Left ventricle myocardium inferior (tissue), 1 donor: ENCODE measurements at regions not wholly inside any gene's neighbourhood (a gene's known extent, or its start where the extent isn't known, plus 50 kb on each side); places are given as distances from the start of the nearest gene placed in this dataset.

Source experiments
- DNase-seq: peaks from one replicate; pipeline ENCODE4 v3.0.0-alpha.2; 2020
- H3K27ac ChIP-seq: fragments of 200-600 bp; replicated peaks from 2 replicates; pipeline ENCODE4 v1.8.0; 2021
- H3K27me3 ChIP-seq: fragments of 200-600 bp; 2 replicates; pipeline ENCODE4 v1.8.0; 2021; ENCODE audit warnings: low read depth
- H3K36me3 ChIP-seq: fragments of 200-600 bp; 2 replicates; pipeline ENCODE4 v1.8.0; 2021
- H3K4me1 ChIP-seq: fragments of 200-600 bp; 2 replicates; pipeline ENCODE4 v1.8.0; 2021
- H3K4me3 ChIP-seq: fragments of 200-600 bp; 2 replicates; pipeline ENCODE4 v1.8.0; 2021; ENCODE audit warnings: mild to moderate bottlenecking, moderate library complexity
- H3K9me3 ChIP-seq: fragments of 200-600 bp; replicated peaks from 2 replicates; pipeline ENCODE4 v1.8.0; 2021
- intact Hi-C: fragments of 100-400 bp; cut with micrococcal nuclease; formaldehyde crosslinking; loops from one replicate; pipeline ENCODE4 v1.11.0; 2022
- TF ChIP-seq, protein P1 (sequence below): fragments of 200-600 bp; IDR thresholded peaks from 2 replicates; pipeline ENCODE4 v1.8.0; 2021; ENCODE audit warnings: antibody characterized with exemption, mild to moderate bottlenecking, borderline replicate concordance
- donor health status: DM: no; HTN: yes; CAD: no; lungs with severe emphysema.

DNA sequence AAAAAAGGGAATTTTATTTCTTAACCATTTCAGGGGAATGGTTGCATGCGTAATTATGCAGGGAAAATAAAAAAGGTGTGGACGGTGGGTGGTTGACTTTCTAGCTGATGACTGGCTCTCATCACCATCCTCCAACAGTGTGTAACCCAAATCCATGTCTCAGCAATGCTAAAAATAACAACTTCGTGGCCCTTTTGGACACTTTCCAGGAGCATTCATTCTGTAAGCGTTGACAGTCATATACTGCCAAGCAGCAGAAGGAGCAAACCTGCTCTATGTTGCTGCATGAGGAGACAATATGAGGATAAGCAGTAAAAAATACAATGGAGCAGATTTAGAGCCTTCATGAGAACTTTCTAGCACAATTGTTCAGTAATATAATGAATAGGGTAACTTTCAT is 189.1 kb downstream of the ANXA2 start:
- TF ChIP-seq, protein P1, sequence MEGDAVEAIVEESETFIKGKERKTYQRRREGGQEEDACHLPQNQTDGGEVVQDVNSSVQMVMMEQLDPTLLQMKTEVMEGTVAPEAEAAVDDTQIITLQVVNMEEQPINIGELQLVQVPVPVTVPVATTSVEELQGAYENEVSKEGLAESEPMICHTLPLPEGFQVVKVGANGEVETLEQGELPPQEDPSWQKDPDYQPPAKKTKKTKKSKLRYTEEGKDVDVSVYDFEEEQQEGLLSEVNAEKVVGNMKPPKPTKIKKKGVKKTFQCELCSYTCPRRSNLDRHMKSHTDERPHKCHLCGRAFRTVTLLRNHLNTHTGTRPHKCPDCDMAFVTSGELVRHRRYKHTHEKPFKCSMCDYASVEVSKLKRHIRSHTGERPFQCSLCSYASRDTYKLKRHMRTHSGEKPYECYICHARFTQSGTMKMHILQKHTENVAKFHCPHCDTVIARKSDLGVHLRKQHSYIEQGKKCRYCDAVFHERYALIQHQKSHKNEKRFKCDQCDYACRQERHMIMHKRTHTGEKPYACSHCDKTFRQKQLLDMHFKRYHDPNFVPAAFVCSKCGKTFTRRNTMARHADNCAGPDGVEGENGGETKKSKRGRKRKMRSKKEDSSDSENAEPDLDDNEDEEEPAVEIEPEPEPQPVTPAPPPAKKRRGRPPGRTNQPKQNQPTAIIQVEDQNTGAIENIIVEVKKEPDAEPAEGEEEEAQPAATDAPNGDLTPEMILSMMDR: no peak
- Histone ChIP-seq H3K27ac (no peak overlapping the region), H3K36me3 (no peaks in the 10 kb centered on the region), H3K4me1 (no peaks in the 10 kb centered on the region), H3K4me3 (no peak overlapping the region), H3K27me3 (peaks cover 9% of the 10 kb centered on the region), H3K9me3 (no peaks in the 10 kb centered on the region)
- intact Hi-C loops: no loop called here
- no peak for DNase-seq

- Histone ChIP-seq H3K4me3 (no peak overlapping the region), H3K27me3 (no peaks in the 10 kb centered on the region), H3K36me3 (no peaks in the 10 kb centered on the region), H3K27ac (no peak overlapping the region), H3K9me3 (no peaks in the 10 kb centered on the region), H3K4me1 (no peaks in the 10 kb centered on the region)
- intact Hi-C loops: no loop called here
- TF ChIP-seq, protein P1: no peak
- no peak for DNase-seq
Measured at GRCh38 chr15:60212536-60212935, 185.2 kb downstream of the ANXA2 start.

GRCh38 chr15:60213377-60214000 is 184.3 kb downstream of the ANXA2 start:
- Histone ChIP-seq H3K36me3 (no peaks in the 10 kb centered on the region), H3K4me1 (no peaks in the 10 kb centered on the region), H3K27me3 (no peaks in the 10 kb centered on the region), H3K4me3 (no peak overlapping the region), H3K9me3 (no peaks in the 10 kb centered on the region), H3K27ac (no peak overlapping the region)
- intact Hi-C loops: no loop called here
- no peak for DNase-seq
- TF ChIP-seq, protein P1: no peak

GRCh38 chr15:60214201-60214600 is 183.6 kb downstream of the ANXA2 start:
- TF ChIP-seq, protein P1: no peak
- Histone ChIP-seq H3K4me3 (no peak overlapping the region), H3K27ac (no peak overlapping the region), H3K9me3 (no peaks in the 10 kb centered on the region), H3K36me3 (no peaks in the 10 kb centered on the region), H3K4me1 (no peaks in the 10 kb centered on the region), H3K27me3 (no peaks in the 10 kb centered on the region)
- no peak for DNase-seq
- intact Hi-C loops: no loop called here

DNA sequence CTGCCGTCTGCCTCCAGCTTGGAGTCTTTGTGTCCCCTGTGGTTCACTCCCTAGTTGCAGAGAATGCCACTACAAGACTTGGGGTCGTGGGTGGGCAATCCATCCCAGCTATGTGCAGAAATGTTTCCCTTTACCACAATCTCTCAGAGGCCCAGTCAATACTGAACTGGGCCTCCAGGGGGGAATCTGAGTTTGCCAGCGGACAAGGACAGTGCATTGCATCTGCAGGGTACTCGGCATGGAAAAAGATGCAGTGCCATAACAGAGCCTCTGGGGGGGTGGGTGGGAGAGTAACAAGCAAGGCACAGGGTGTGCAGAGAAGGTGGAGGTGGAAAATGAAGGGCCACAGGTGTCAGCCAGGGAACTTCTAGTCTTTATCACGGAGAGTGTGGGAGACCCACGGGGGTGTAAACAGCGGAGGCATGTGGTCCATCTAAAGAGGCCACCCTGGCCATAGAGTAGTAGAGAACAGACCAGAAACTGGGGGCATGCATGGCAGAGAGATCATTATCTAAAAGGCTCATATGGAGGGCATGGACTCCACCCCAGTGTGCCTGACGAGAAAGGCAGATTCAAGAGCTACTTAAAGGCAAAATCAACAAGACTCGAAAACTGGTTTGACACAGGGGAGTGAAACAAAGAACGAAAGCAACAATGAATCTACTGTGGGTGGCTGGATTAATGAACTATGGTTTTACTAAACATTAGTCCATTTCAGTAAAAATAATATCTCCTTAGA is 182.4 kb downstream of the ANXA2 start:
- DNase-seq: no peak
- H3K9me3 ChIP-seq: no peaks in the 10 kb centered on the region
- no peak overlapping the region for H3K4me3 ChIP-seq
- no peaks in the 10 kb centered on the region for H3K27me3 ChIP-seq
- H3K27ac ChIP-seq: no peak overlapping the region
- TF ChIP-seq, protein P1: no peak
- no peaks in the 10 kb centered on the region for H3K4me1 ChIP-seq
- H3K36me3 ChIP-seq: no peaks in the 10 kb centered on the region
- intact Hi-C loops: no loop called here
